GM12892 (cell line): ENCODE measurements at regions not wholly inside any gene's neighbourhood (a gene's known extent, or its start where the extent isn't known, plus 50 kb on each side); places are given as distances from the start of the nearest gene placed in this dataset.

Experiments
- POLR2A ChIP-seq: IDR thresholded peaks from 2 replicates; pipeline ENCODE4 v1.6.1; 2011; ENCODE audit warnings: low read depth, low read length, control low read depth
- TAF1 ChIP-seq: IDR thresholded peaks from 2 replicates; pipeline ENCODE4 v1.6.1; 2011; ENCODE audit warnings: low read depth, mild to moderate bottlenecking, control low read depth, low read length, borderline replicate concordance

DNA sequence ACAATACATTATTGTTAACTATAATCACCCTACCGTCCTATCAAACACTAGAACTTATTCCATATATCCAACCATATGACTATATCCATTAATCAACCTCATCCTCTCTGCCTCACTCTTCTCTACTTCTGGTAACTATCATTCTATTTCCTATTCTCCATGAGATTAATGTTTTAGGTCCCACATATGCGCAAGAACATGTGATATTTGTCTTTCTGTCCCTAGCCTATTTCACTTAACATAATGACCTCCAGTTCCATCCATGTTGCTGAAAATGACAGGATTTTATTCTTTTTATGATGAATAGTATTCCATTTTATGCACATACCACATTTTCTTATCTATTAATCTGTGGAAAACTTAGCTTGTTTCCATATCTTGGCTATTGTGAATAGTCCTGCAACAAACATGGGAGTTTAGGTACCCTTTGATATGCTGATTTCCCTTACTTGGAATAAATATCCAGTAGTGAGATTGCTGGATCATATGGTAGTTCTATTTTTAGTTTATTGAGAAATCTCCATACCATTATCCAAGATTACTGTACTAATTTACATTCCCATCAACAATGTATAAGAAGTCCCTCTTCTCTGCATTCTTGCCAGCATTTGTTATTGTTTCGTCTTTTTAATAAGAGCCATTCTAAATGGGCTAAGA, 289.4 kb upstream of the GJE1 start:
- TF ChIP-seq TAF1 (no peak), POLR2A (no peak)
